OCI-LY7 (cell line): ENCODE measurements at regions not wholly inside any gene's neighbourhood (a gene's known extent, or its start where the extent isn't known, plus 50 kb on each side); places are given as distances from the start of the nearest gene placed in this dataset.
"Not testable (repeated sequence)": the region's sequence is repeated elsewhere in the genome, so short reads cannot be mapped to it uniquely, and the experiment has no call there.

Experiments used
- BruUV-seq: library from RNA; stranded (reverse); fragments of 400-500 nt; replicated peaks from 2 replicates; lab custom pipeline; 2021; lab: Mats Ljungman, UMichigan
- CTCF ChIA-PET: fragments of 300-600 bp; sonication (Branson Sonifier 250); formaldehyde crosslinking; loops from one replicate; lab custom pipeline; 2022; ENCODE audit warnings: antibody characterized with exemption; ENCODE audit not compliant: unreplicated experiment; lab: Charles Lee
- POLR2A ChIA-PET: fragments of 300-600 bp; sonication (Branson Sonifier 250); formaldehyde crosslinking; loops from one replicate; lab custom pipeline; 2022; ENCODE audit warnings: antibody characterized with exemption; lab: Charles Lee
- DNase-seq: peaks from one replicate; pipeline ENCODE4 v3.0.0-alpha.2; 2015; ENCODE audit warnings: low spot score
- H2AFZ ChIP-seq: fragments of 200-600 bp; sonication (generic), shearing (Covaris generic); 2 replicates; pipeline ENCODE4 v1.6.1; 2014; ENCODE audit warnings: mild to moderate bottlenecking, antibody characterized with exemption, low read length, moderate library complexity
- H3K27ac ChIP-seq: fragments of 200-600 bp; sonication (generic); 2 replicates; pipeline ENCODE4 v1.5.1; 2014; ENCODE audit warnings: mixed run types, low read depth, mild to moderate bottlenecking, moderate library complexity, low read length, inconsistent platforms; ENCODE audit not compliant: poor library complexity, severe bottlenecking
- H3K36me3 ChIP-seq: fragments of 200-600 bp; sonication (generic); 2 replicates; pipeline ENCODE4 v1.6.1; 2014; ENCODE audit warnings: mild to moderate bottlenecking, antibody characterized with exemption, low read length, moderate library complexity, mixed read lengths; ENCODE audit not compliant: insufficient read depth
- H3K4me1 ChIP-seq: fragments of 200-600 bp; sonication (generic); 2 replicates; pipeline ENCODE4 v1.5.1; 2014; ENCODE audit warnings: mild to moderate bottlenecking, low read length; ENCODE audit not compliant: insufficient read depth, poor library complexity, severe bottlenecking
- H3K4me2 ChIP-seq: fragments of 200-600 bp; sonication (generic); 2 replicates; pipeline ENCODE4 v1.6.1; 2014; ENCODE audit warnings: mild to moderate bottlenecking, low read length
- H3K4me3 ChIP-seq: fragments of 200-600 bp; sonication (generic); 2 replicates; pipeline ENCODE4 v1.5.1; 2014; ENCODE audit warnings: mild to moderate bottlenecking, low read depth, low read length; ENCODE audit not compliant: poor library complexity, severe bottlenecking
- H3K79me2 ChIP-seq: fragments of 200-600 bp; sonication (generic); 2 replicates; pipeline ENCODE4 v1.6.1; 2016; ENCODE audit warnings: low read depth, mild to moderate bottlenecking, low read length, moderate library complexity, mixed read lengths; ENCODE audit not compliant: insufficient read depth
- H3K9me2 ChIP-seq: fragments of 200-600 bp; sonication (generic); 2 replicates; pipeline ENCODE4 v1.6.1; 2016; ENCODE audit warnings: mild to moderate bottlenecking, low read length, mixed read lengths; ENCODE audit not compliant: insufficient read depth
- H3K9me3 ChIP-seq: fragments of 200-600 bp; sonication (generic); 2 replicates; pipeline ENCODE4 v1.6.1; 2014; ENCODE audit warnings: mild to moderate bottlenecking, mixed run types, low read length, mixed read lengths
- H4K20me1 ChIP-seq: fragments of 200-600 bp; sonication (generic); 2 replicates; pipeline ENCODE4 v1.6.1; 2014; ENCODE audit warnings: mild to moderate bottlenecking, antibody characterized with exemption, low read length, moderate library complexity, mixed read lengths; ENCODE audit not compliant: insufficient read depth
- EZH2phosphoT487 ChIP-seq: fragments of 200-600 bp; sonication (generic); IDR thresholded peaks from 2 replicates; pipeline ENCODE4 v1.6.1; 2018; ENCODE audit warnings: low read depth, borderline replicate concordance, mild to moderate bottlenecking, mixed run types, antibody characterized with exemption, low read length, moderate library complexity, mixed read lengths
- intact Hi-C: fragments of 100-400 bp; cut with micrococcal nuclease; formaldehyde crosslinking; loops from one replicate; pipeline ENCODE4 v1.10.0; 2022; ENCODE audit not compliant: unreplicated experiment
- TF ChIP-seq, protein P1 (sequence below): fragments of 200-600 bp; sonication (generic); conservative IDR thresholded peaks from 2 replicates; pipeline ENCODE4 v1.5.1; 2014; ENCODE audit warnings: mild to moderate bottlenecking, antibody characterized with exemption, low read length, moderate library complexity, mixed read lengths

- Histone ChIP-seq H3K79me2 (no peaks in the 10 kb centered on the region), H3K4me3 (no peak overlapping the region), H3K4me1 (no peaks in the 10 kb centered on the region), H3K36me3 (no peaks in the 10 kb centered on the region), H3K4me2 (no peak overlapping the region), H2AFZ (no peak overlapping the region), H3K27ac (no peak overlapping the region), H3K9me3 (no peaks in the 10 kb centered on the region), H3K9me2 (no peaks in the 10 kb centered on the region), H4K20me1 (no peaks in the 10 kb centered on the region)
- DNase-seq, result no peak
- intact Hi-C loops, result no loop called here
- TF ChIP-seq, protein P1, sequence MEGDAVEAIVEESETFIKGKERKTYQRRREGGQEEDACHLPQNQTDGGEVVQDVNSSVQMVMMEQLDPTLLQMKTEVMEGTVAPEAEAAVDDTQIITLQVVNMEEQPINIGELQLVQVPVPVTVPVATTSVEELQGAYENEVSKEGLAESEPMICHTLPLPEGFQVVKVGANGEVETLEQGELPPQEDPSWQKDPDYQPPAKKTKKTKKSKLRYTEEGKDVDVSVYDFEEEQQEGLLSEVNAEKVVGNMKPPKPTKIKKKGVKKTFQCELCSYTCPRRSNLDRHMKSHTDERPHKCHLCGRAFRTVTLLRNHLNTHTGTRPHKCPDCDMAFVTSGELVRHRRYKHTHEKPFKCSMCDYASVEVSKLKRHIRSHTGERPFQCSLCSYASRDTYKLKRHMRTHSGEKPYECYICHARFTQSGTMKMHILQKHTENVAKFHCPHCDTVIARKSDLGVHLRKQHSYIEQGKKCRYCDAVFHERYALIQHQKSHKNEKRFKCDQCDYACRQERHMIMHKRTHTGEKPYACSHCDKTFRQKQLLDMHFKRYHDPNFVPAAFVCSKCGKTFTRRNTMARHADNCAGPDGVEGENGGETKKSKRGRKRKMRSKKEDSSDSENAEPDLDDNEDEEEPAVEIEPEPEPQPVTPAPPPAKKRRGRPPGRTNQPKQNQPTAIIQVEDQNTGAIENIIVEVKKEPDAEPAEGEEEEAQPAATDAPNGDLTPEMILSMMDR, result no peak
- no peak for TF ChIP-seq EZH2phosphoT487
- BruUV-seq, result no TSS peak
- POLR2A ChIA-PET, result no interaction called here
- CTCF ChIA-PET, result no interaction called here
These were observed 101.8 kb upstream of the CADM1 start for GRCh38 chr11:115605871-115606497.

DNA sequence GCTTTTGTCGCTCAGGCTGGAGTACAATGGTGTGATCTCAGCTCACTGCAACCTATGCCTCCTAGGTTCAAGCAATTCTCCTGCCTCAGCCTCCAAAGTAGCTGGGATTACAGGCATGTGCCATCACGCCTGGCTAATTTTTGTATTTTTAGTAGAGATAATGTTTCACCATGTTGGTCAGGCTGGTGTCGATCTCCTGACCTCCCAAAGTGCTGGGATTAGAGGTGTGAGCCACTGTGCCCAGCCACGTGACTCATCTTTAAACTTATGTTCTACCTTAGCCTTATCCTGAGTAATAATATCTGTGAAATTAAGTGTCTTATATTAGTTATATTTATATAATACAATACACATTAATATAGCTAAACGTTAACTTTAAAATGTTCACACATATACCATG is 101.2 kb upstream of the CADM1 start:
- BruUV-seq, CTCF ChIA-PET, H2AFZ ChIP-seq, DNase-seq, intact Hi-C loops, H4K20me1 ChIP-seq, H3K79me2 ChIP-seq, H3K9me2 ChIP-seq, H3K36me3 ChIP-seq, H3K4me2 ChIP-seq, H3K4me3 ChIP-seq, H3K4me1 ChIP-seq, H3K9me3 ChIP-seq, H3K27ac ChIP-seq: not testable (repeated sequence)
- POLR2A ChIA-PET, result interaction anchor here (0.8 kb wide), 1 partner anchor 57 kb away, joined by 3 read pairs; no protein-coding TSS in a partner anchor

DNA sequence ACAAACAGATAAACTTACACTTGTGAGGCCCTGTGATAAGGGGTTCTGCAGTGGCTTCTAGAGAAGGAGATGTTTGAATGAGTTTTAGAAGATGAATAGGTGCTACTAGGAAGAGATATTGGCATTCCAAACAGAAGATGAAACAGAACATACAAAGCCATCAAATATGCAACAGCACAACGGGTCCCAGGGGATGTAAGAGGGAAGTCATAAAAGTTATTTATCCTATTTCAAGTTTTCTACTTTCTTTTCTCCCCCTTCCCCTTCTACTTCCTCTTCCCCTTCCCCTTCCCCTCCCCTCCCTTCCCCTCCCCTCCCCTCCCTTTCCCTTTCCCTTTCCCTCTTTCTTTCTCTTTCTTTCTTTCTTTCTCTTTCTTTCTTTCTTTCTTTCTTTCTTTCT is 94.9 kb upstream of the CADM1 start:
- no TSS peak for BruUV-seq
- POLR2A ChIA-PET, result no interaction called here
- H3K4me3 ChIP-seq, result no peak overlapping the region
- H3K36me3 ChIP-seq, result no peaks in the 10 kb centered on the region
- H3K9me3 ChIP-seq, result no peaks in the 10 kb centered on the region
- no peaks in the 10 kb centered on the region for H3K4me1 ChIP-seq
- H3K4me2 ChIP-seq, result no peak overlapping the region
- no peak overlapping the region for H3K27ac ChIP-seq
- CTCF ChIA-PET, result no interaction called here
- intact Hi-C loops, result no loop called here
- DNase-seq, result no peak
- H3K9me2 ChIP-seq, result no peaks in the 10 kb centered on the region
- no peak overlapping the region for H2AFZ ChIP-seq
- TF ChIP-seq, protein P1, result no peak
- no peak for TF ChIP-seq EZH2phosphoT487
- H4K20me1 ChIP-seq, result no peaks in the 10 kb centered on the region
- H3K79me2 ChIP-seq, result no peaks in the 10 kb centered on the region
